NT2/D1 (cell line): ENCODE measurements at regions not wholly inside any gene's neighbourhood (a gene's known extent, or its start where the extent isn't known, plus 50 kb on each side); places are given as distances from the start of the nearest gene placed in this dataset.

ENCODE experiments used
- YY1 ChIP-seq: IDR thresholded peaks from 2 replicates; pipeline ENCODE4 v1.6.1; 2011; ENCODE audit not compliant: insufficient read length, insufficient read depth
- ZNF274 ChIP-seq: IDR thresholded peaks from 2 replicates; pipeline ENCODE4 v1.6.1; 2011; ENCODE audit warnings: mild to moderate bottlenecking, low read depth, low read length

- TF ChIP-seq YY1 (no peak), ZNF274 (no peak)
Measured at GRCh38 chr2:156099382-156099781, 233.1 kb downstream of the NR4A2 start.
